Astrocyte (in vitro differentiated cells and primary cell): ENCODE measurements at regions not wholly inside any gene's neighbourhood (a gene's known extent, or its start where the extent isn't known, plus 50 kb on each side); places are given as distances from the start of the nearest gene placed in this dataset.

Experiments
- DNase-seq: peaks from one replicate; pipeline ENCODE4 v3.0.0-alpha.2; 2010; ENCODE audit warnings: low read depth
- FAIRE-seq: peaks from 2 replicates; lab custom pipeline; 2011; peaks lifted over from hg19 to GRCh38; lab: Jason Lieb, UNC
- H2AFZ ChIP-seq: 2 replicates; pipeline ENCODE4 v1.6.0; 2012; ENCODE audit warnings: low read depth, low read length, inconsistent platforms
- H3K27ac ChIP-seq: 2 replicates; pipeline ENCODE4 v1.5.1; 2011; ENCODE audit warnings: low read depth, low read length, inconsistent platforms
- H3K27me3 ChIP-seq: 2 replicates; pipeline ENCODE4 v1.6.0; 2011; ENCODE audit warnings: low read length, inconsistent platforms; ENCODE audit not compliant: insufficient read depth
- H3K36me3 ChIP-seq: 2 replicates; pipeline ENCODE4 v1.5.1; 2011; ENCODE audit warnings: low read length, inconsistent platforms; ENCODE audit not compliant: insufficient read depth
- H3K4me1 ChIP-seq: 2 replicates; pipeline ENCODE4 v1.5.1; 2011; ENCODE audit warnings: low read length, inconsistent platforms; ENCODE audit not compliant: insufficient read depth
- H3K4me2 ChIP-seq: 2 replicates; pipeline ENCODE4 v1.6.0; 2012; ENCODE audit warnings: low read length, inconsistent platforms
- H3K4me3 ChIP-seq: 2 replicates; pipeline ENCODE4 v1.5.1; 2011; ENCODE audit warnings: low read depth, mild to moderate bottlenecking, low read length, inconsistent platforms; ENCODE audit not compliant: insufficient read depth
- H3K79me2 ChIP-seq: 2 replicates; pipeline ENCODE4 v1.6.0; 2012; ENCODE audit warnings: mild to moderate bottlenecking, low read length, inconsistent platforms; ENCODE audit not compliant: insufficient read depth
- H3K9ac ChIP-seq: 2 replicates; pipeline ENCODE4 v1.6.0; 2012; ENCODE audit warnings: mild to moderate bottlenecking, low read length, inconsistent platforms
- H3K9me3 ChIP-seq: 2 replicates; pipeline ENCODE4 v1.5.1; 2012; ENCODE audit warnings: low read depth, mild to moderate bottlenecking, low read length, inconsistent platforms; ENCODE audit not compliant: insufficient read depth
- H4K20me1 ChIP-seq: 2 replicates; pipeline ENCODE4 v1.6.0; 2012; ENCODE audit warnings: low read length, inconsistent platforms; ENCODE audit not compliant: insufficient read depth
- H3K27ac Mint-ChIP-seq: one replicate; pipeline ENCODE4 v1.8.0; 2021; ENCODE audit warnings: mild to moderate bottlenecking, mixed read lengths; ENCODE audit not compliant: unreplicated experiment
- H3K27me3 Mint-ChIP-seq: one replicate; pipeline ENCODE4 v1.8.0; 2021; ENCODE audit warnings: low read depth, mixed read lengths; ENCODE audit not compliant: unreplicated experiment
- H3K36me3 Mint-ChIP-seq: one replicate; pipeline ENCODE4 v1.8.0; 2021; ENCODE audit warnings: low read depth, mixed read lengths; ENCODE audit not compliant: unreplicated experiment
- H3K4me1 Mint-ChIP-seq: one replicate; pipeline ENCODE4 v1.8.0; 2021; ENCODE audit warnings: low read depth, mixed read lengths; ENCODE audit not compliant: unreplicated experiment
- H3K4me3 Mint-ChIP-seq: one replicate; pipeline ENCODE4 v1.8.0; 2021; ENCODE audit warnings: mild to moderate bottlenecking, moderate library complexity, mixed read lengths; ENCODE audit not compliant: unreplicated experiment
- H3K9me3 Mint-ChIP-seq: one replicate; pipeline ENCODE4 v1.8.0; 2021; ENCODE audit warnings: mild to moderate bottlenecking, mixed read lengths; ENCODE audit not compliant: unreplicated experiment
- EZH2 ChIP-seq: IDR thresholded peaks from 2 replicates; pipeline ENCODE4 v1.6.1; 2012; ENCODE audit warnings: mild to moderate bottlenecking, low read length, inconsistent platforms; ENCODE audit not compliant: insufficient read depth
- TF ChIP-seq, protein P1 (sequence below): IDR thresholded peaks from 2 replicates; pipeline ENCODE4 v1.5.1; 2011; ENCODE audit warnings: low read depth, mild to moderate bottlenecking, inconsistent platforms, low read length, moderate library complexity; ENCODE audit not compliant: insufficient read depth

- Mint-ChIP-seq H3K9me3 (peaks cover 2% of the 10 kb centered on the region), H3K36me3 (no peaks in the 10 kb centered on the region), H3K27ac (no peak overlapping the region), H3K27me3 (no peaks in the 10 kb centered on the region), H3K4me1 (no peaks in the 10 kb centered on the region), H3K4me3 (no peak overlapping the region)
- no peaks in the 10 kb centered on the region for H3K9me3 ChIP-seq
- no peak overlapping the region for H2AFZ ChIP-seq
- no peak overlapping the region for H3K4me3 ChIP-seq
- no peak overlapping the region for H3K27ac ChIP-seq
- H3K9ac ChIP-seq, result no peak overlapping the region
- H3K79me2 ChIP-seq, result no peaks in the 10 kb centered on the region
- TF ChIP-seq, protein P1, sequence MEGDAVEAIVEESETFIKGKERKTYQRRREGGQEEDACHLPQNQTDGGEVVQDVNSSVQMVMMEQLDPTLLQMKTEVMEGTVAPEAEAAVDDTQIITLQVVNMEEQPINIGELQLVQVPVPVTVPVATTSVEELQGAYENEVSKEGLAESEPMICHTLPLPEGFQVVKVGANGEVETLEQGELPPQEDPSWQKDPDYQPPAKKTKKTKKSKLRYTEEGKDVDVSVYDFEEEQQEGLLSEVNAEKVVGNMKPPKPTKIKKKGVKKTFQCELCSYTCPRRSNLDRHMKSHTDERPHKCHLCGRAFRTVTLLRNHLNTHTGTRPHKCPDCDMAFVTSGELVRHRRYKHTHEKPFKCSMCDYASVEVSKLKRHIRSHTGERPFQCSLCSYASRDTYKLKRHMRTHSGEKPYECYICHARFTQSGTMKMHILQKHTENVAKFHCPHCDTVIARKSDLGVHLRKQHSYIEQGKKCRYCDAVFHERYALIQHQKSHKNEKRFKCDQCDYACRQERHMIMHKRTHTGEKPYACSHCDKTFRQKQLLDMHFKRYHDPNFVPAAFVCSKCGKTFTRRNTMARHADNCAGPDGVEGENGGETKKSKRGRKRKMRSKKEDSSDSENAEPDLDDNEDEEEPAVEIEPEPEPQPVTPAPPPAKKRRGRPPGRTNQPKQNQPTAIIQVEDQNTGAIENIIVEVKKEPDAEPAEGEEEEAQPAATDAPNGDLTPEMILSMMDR, result no peak
- no peak for TF ChIP-seq EZH2
- FAIRE-seq, result no peak
- no peaks in the 10 kb centered on the region for H3K27me3 ChIP-seq
- DNase-seq, result no peak
- H3K36me3 ChIP-seq, result no peaks in the 10 kb centered on the region
- H4K20me1 ChIP-seq, result no peaks in the 10 kb centered on the region
- H3K4me1 ChIP-seq, result peaks cover 13% of the 10 kb centered on the region
- H3K4me2 ChIP-seq, result no peak overlapping the region
These were observed 255.1 kb downstream of the RND3 start for GRCh38 chr2:150232321-150232720.

GRCh38 chr2:150230616-150231015, 256.9 kb downstream of the RND3 start:
- FAIRE-seq, result no peak
- no peak overlapping the region for H3K27ac ChIP-seq
- no peak overlapping the region for H3K4me2 ChIP-seq
- no peak overlapping the region for H3K27ac Mint-ChIP-seq
- no peaks in the 10 kb centered on the region for H3K79me2 ChIP-seq
- no peaks in the 10 kb centered on the region for H3K9me3 ChIP-seq
- no peak overlapping the region for H3K4me3 ChIP-seq
- H3K4me1 Mint-ChIP-seq, result no peaks in the 10 kb centered on the region
- no peaks in the 10 kb centered on the region for H3K27me3 Mint-ChIP-seq
- TF ChIP-seq EZH2, result no peak
- TF ChIP-seq, protein P1, result no peak
- H2AFZ ChIP-seq, result no peak overlapping the region
- H3K9ac ChIP-seq, result no peak overlapping the region
- no peak for DNase-seq
- no peaks in the 10 kb centered on the region for H3K36me3 Mint-ChIP-seq
- H3K4me1 ChIP-seq, result peaks cover 13% of the 10 kb centered on the region
- H4K20me1 ChIP-seq, result no peaks in the 10 kb centered on the region
- H3K36me3 ChIP-seq, result no peaks in the 10 kb centered on the region
- no peaks in the 10 kb centered on the region for H3K27me3 ChIP-seq
- no peak overlapping the region for H3K4me3 Mint-ChIP-seq
- H3K9me3 Mint-ChIP-seq, result no peaks in the 10 kb centered on the region

- no peak for DNase-seq
- Histone ChIP-seq H3K4me2 (no peak overlapping the region), H3K79me2 (no peaks in the 10 kb centered on the region), H2AFZ (no peak overlapping the region), H4K20me1 (no peaks in the 10 kb centered on the region), H3K4me3 (no peak overlapping the region), H3K4me1 (peaks cover 7% of the 10 kb centered on the region), H3K27me3 (no peaks in the 10 kb centered on the region), H3K9me3 (no peaks in the 10 kb centered on the region), H3K9ac (no peak overlapping the region), H3K27ac (no peak overlapping the region), H3K36me3 (no peaks in the 10 kb centered on the region)
- FAIRE-seq, result no peak
- no peaks in the 10 kb centered on the region for H3K4me1 Mint-ChIP-seq
- no peak overlapping the region for H3K4me3 Mint-ChIP-seq
- H3K9me3 Mint-ChIP-seq, result no peaks in the 10 kb centered on the region
- no peak overlapping the region for H3K27ac Mint-ChIP-seq
- H3K27me3 Mint-ChIP-seq, result no peaks in the 10 kb centered on the region
- TF ChIP-seq, protein P1, result no peak
- no peak for TF ChIP-seq EZH2
- H3K36me3 Mint-ChIP-seq, result no peaks in the 10 kb centered on the region
These were observed 257.5 kb downstream of the RND3 start for GRCh38 chr2:150230004-150230403.
